ENCODE measurements at regions not wholly inside any gene's neighbourhood (a gene's known extent, or its start where the extent isn't known, plus 50 kb on each side); places are given as distances from the start of the nearest gene placed in this dataset.

- no peak for DNase-seq (ENCODE audit: insufficient read length, low spot score, missing footprints)
Measured at GRCh38 chr5:99922386-99922785, 612.8 kb upstream of the FAM174A start.

GRCh38 chr5:99911971-99912370 lies 623.2 kb upstream of the FAM174A start:
- H3K4me1 ChIP-seq (ENCODE audit: insufficient read depth, low read length): no peaks in the 10 kb centered on the region
- H3K9me3 ChIP-seq (ENCODE audit: low read depth, low read length): no peaks in the 10 kb centered on the region
- H3K79me2 ChIP-seq (ENCODE audit: insufficient read depth, low read length): no peaks in the 10 kb centered on the region
- no peak for TF ChIP-seq CTCF (IDR thresholded peaks at IDR 0.05; ENCODE audit: extremely low read depth, low read depth, low read length)
- no peaks in the 10 kb centered on the region for H4K20me1 ChIP-seq (ENCODE audit: insufficient read depth, low read length)
- no peak for DNase-seq (ENCODE audit: insufficient read length, low spot score, missing footprints)
- H2AFZ ChIP-seq (ENCODE audit: low read length): no peak overlapping the region
- H3K36me3 ChIP-seq (ENCODE audit: insufficient read depth, low read length): no peaks in the 10 kb centered on the region
- no peak overlapping the region for H3K27ac ChIP-seq (ENCODE audit: low read depth, low read length)
- no peak overlapping the region for H3K4me2 ChIP-seq (ENCODE audit: insufficient read depth, low read length)
- H3K4me3 ChIP-seq (ENCODE audit: insufficient read depth, low read length): no peak overlapping the region
- no peaks in the 10 kb centered on the region for H3K27me3 ChIP-seq (ENCODE audit: insufficient read depth, low read length)

More at GRCh38 chr5:99922386-99922785, 612.8 kb upstream of the FAM174A start:
- Histone ChIP-seq H3K4me2 (ENCODE audit: insufficient read depth, low read length) (no peak overlapping the region), H3K27ac (ENCODE audit: low read depth, low read length) (no peak overlapping the region), H3K36me3 (ENCODE audit: insufficient read depth, low read length) (no peaks in the 10 kb centered on the region), H3K9me3 (ENCODE audit: low read depth, low read length) (no peaks in the 10 kb centered on the region), H2AFZ (ENCODE audit: low read length) (no peak overlapping the region), H4K20me1 (ENCODE audit: insufficient read depth, low read length) (no peaks in the 10 kb centered on the region), H3K4me1 (ENCODE audit: insufficient read depth, low read length) (no peaks in the 10 kb centered on the region), H3K27me3 (ENCODE audit: insufficient read depth, low read length) (no peaks in the 10 kb centered on the region), H3K79me2 (ENCODE audit: insufficient read depth, low read length) (no peaks in the 10 kb centered on the region), H3K4me3 (ENCODE audit: insufficient read depth, low read length) (no peak overlapping the region)
- TF ChIP-seq CTCF (IDR thresholded peaks at IDR 0.05; ENCODE audit: extremely low read depth, low read depth, low read length): no peak

GRCh38 chr5:99906776-99907175 lies 628.4 kb upstream of the FAM174A start:
- Histone ChIP-seq H3K27me3 (ENCODE audit: insufficient read depth, low read length) (no peaks in the 10 kb centered on the region), H3K79me2 (ENCODE audit: insufficient read depth, low read length) (no peaks in the 10 kb centered on the region), H2AFZ (ENCODE audit: low read length) (no peak overlapping the region), H4K20me1 (ENCODE audit: insufficient read depth, low read length) (no peaks in the 10 kb centered on the region), H3K4me3 (ENCODE audit: insufficient read depth, low read length) (no peak overlapping the region), H3K27ac (ENCODE audit: low read depth, low read length) (no peak overlapping the region), H3K4me1 (ENCODE audit: insufficient read depth, low read length) (no peaks in the 10 kb centered on the region), H3K9me3 (ENCODE audit: low read depth, low read length) (no peaks in the 10 kb centered on the region), H3K4me2 (ENCODE audit: insufficient read depth, low read length) (no peak overlapping the region), H3K36me3 (ENCODE audit: insufficient read depth, low read length) (no peaks in the 10 kb centered on the region)
- TF ChIP-seq CTCF (IDR thresholded peaks at IDR 0.05; ENCODE audit: extremely low read depth, low read depth, low read length): no peak
- no peak for DNase-seq (ENCODE audit: insufficient read length, low spot score, missing footprints)

GRCh38 chr5:99901972-99902371 lies 633.2 kb upstream of the FAM174A start:
- no peak overlapping the region for H3K27ac ChIP-seq (ENCODE audit: low read depth, low read length)
- H3K27me3 ChIP-seq (ENCODE audit: insufficient read depth, low read length): no peaks in the 10 kb centered on the region
- no peaks in the 10 kb centered on the region for H4K20me1 ChIP-seq (ENCODE audit: insufficient read depth, low read length)
- no peak overlapping the region for H2AFZ ChIP-seq (ENCODE audit: low read length)
- no peaks in the 10 kb centered on the region for H3K36me3 ChIP-seq (ENCODE audit: insufficient read depth, low read length)
- H3K4me3 ChIP-seq (ENCODE audit: insufficient read depth, low read length): no peak overlapping the region
- no peaks in the 10 kb centered on the region for H3K9me3 ChIP-seq (ENCODE audit: low read depth, low read length)
- H3K79me2 ChIP-seq (ENCODE audit: insufficient read depth, low read length): no peaks in the 10 kb centered on the region
- TF ChIP-seq CTCF (IDR thresholded peaks at IDR 0.05; ENCODE audit: extremely low read depth, low read depth, low read length): no peak
- no peak overlapping the region for H3K4me2 ChIP-seq (ENCODE audit: insufficient read depth, low read length)
- no peak for DNase-seq (ENCODE audit: insufficient read length, low spot score, missing footprints)
- no peaks in the 10 kb centered on the region for H3K4me1 ChIP-seq (ENCODE audit: insufficient read depth, low read length)
